ENCODE measurements at regions not wholly inside any gene's neighbourhood (a gene's known extent, or its start where the extent isn't known, plus 50 kb on each side); places are given as distances from the start of the nearest gene placed in this dataset.

DNA sequence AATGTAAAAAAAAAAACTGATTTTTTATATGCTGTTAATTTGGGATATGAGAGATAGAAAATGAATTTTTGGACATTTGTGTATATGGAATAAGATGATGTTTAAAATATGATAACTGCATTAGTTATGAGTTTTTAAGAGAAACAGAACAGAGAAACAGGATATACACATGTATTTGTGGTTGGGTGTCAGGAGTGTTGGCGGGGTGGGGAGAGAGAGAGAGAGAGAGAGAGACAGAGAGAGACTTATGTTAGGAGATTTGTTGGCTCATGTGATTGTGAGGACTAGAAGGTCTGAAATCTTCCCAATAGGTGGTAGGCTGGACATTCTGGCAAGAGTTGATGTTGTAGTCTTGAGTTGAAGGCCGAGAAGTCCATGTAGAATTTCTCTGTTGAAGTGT lies 1121.6 kb upstream of the GBE1 start:
- TF ChIP-seq, protein P1, sequence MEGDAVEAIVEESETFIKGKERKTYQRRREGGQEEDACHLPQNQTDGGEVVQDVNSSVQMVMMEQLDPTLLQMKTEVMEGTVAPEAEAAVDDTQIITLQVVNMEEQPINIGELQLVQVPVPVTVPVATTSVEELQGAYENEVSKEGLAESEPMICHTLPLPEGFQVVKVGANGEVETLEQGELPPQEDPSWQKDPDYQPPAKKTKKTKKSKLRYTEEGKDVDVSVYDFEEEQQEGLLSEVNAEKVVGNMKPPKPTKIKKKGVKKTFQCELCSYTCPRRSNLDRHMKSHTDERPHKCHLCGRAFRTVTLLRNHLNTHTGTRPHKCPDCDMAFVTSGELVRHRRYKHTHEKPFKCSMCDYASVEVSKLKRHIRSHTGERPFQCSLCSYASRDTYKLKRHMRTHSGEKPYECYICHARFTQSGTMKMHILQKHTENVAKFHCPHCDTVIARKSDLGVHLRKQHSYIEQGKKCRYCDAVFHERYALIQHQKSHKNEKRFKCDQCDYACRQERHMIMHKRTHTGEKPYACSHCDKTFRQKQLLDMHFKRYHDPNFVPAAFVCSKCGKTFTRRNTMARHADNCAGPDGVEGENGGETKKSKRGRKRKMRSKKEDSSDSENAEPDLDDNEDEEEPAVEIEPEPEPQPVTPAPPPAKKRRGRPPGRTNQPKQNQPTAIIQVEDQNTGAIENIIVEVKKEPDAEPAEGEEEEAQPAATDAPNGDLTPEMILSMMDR (IDR thresholded peaks at IDR 0.05): no peak
- no peak for TF ChIP-seq POLR2A (IDR thresholded peaks at IDR 0.05)

Data from Peyer's patch (tissue), 4 donors.